HUES64 (cell line): ENCODE measurements at regions not wholly inside any gene's neighbourhood (a gene's known extent, or its start where the extent isn't known, plus 50 kb on each side); places are given as distances from the start of the nearest gene placed in this dataset.

ENCODE experiments used
- H3K27ac ChIP-seq: 2 replicates; pipeline ENCODE4 v1.7.0; 2013; ENCODE audit warnings: low read depth, low read length, inconsistent platforms
- H3K27me3 ChIP-seq: 2 replicates; pipeline ENCODE4 v1.6.1; 2013; ENCODE audit warnings: mild to moderate bottlenecking, low read length; ENCODE audit not compliant: insufficient read depth
- H3K36me3 ChIP-seq: 2 replicates; pipeline ENCODE4 v1.6.1; 2013; ENCODE audit warnings: mild to moderate bottlenecking, low read length; ENCODE audit not compliant: insufficient read depth
- H3K4me1 ChIP-seq: 2 replicates; pipeline ENCODE4 v1.6.1; 2013; ENCODE audit warnings: mild to moderate bottlenecking, low read length, moderate library complexity; ENCODE audit not compliant: insufficient read depth
- H3K4me3 ChIP-seq: 2 replicates; pipeline ENCODE4 v1.5.1; 2013; ENCODE audit warnings: mild to moderate bottlenecking, low read length, moderate library complexity
- H3K9ac ChIP-seq: 2 replicates; pipeline ENCODE4 v1.6.1; 2013; ENCODE audit warnings: mild to moderate bottlenecking, low read depth, low read length
- H3K9me3 ChIP-seq: 2 replicates; pipeline ENCODE4 v1.6.1; 2013; ENCODE audit warnings: low read depth, low read length; ENCODE audit not compliant: insufficient read depth
- WGBS: fragments of 150-250, 120-280 bp; methylation state at CpG from one replicate; pipeline ENCODE4 v1.1.7; 2013; ENCODE audit warnings: missing lambda C conversion rate; 5-methylcytosine and 5-hydroxymethylcytosine counted together

DNA sequence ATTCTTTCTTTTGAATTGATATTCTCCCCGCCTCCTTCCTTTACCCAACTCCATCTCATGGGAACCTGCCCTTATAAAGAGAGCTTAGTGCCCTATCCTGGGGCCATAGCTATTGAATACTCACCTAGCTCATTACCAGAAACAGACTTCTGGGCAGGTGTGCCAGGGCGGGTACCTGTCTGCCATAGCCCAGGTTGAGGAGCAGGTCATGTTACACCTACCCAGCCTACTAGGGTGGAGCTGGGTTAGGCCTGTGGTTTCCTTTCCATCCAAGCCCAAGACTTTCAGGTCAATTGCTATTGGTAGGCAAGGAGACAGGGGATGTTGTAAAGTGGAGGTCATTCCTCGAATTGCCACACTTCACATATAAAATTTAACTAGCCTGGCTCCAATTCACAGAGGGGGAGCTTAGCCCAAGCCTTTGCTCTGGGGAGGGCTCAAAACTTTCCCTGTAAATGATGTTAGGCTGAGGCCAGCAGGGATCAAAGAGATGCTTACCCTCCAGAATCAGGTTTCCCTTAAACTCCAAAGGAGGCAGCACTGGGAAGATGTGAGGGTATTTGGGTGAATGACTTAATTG lies 87.1 kb upstream of the IPO9 start:
- Histone ChIP-seq H3K27me3 (no peaks in the 10 kb centered on the region; the same call in 1 of the 2 replicates), H3K4me3 (0 out of 2 replicates have a peak overlapping the region, but pooled peaks have one; percentile 1), H3K27ac (no peak overlapping the region), H3K9me3 (no peaks in the 10 kb centered on the region), H3K9ac (no peak overlapping the region), H3K4me1 (peaks cover 41% of the 10 kb centered on the region), H3K36me3 (no peaks in the 10 kb centered on the region)
- WGBS = 87% methylated on average over 2 of the region's 3 CpGs

DNA sequence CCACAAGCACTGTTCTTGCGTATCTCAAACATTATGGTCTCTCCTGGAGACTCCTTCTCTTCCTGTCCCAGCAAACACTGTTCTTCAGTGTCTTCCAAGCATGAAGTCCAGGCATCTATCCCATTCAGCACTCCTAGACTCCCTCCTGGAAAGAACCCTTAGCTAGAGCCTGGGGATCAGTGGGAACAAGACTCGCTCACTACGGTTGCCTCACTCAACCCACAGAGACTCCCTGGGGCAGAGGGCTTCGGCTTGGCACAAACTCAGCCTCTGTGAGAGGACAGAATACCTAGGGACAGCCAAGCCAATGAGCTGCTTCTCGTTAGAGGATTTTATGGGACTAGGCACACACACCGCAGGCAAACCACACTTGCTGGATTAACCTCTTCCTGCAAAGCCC lies 86.5 kb upstream of the IPO9 start:
- H3K36me3 ChIP-seq = no peaks in the 10 kb centered on the region; the same call in 1 of the 2 replicates
- H3K9ac ChIP-seq = no peak overlapping the region
- H3K27me3 ChIP-seq = no peaks in the 10 kb centered on the region; the same call in 1 of the 2 replicates
- 86% methylated on average over 5 of the region's 6 CpGs for WGBS
- H3K4me3 ChIP-seq = no peak overlapping the region
- H3K27ac ChIP-seq = no peak overlapping the region
- H3K4me1 ChIP-seq = peaks cover 35% of the 10 kb centered on the region
- no peaks in the 10 kb centered on the region for H3K9me3 ChIP-seq

DNA sequence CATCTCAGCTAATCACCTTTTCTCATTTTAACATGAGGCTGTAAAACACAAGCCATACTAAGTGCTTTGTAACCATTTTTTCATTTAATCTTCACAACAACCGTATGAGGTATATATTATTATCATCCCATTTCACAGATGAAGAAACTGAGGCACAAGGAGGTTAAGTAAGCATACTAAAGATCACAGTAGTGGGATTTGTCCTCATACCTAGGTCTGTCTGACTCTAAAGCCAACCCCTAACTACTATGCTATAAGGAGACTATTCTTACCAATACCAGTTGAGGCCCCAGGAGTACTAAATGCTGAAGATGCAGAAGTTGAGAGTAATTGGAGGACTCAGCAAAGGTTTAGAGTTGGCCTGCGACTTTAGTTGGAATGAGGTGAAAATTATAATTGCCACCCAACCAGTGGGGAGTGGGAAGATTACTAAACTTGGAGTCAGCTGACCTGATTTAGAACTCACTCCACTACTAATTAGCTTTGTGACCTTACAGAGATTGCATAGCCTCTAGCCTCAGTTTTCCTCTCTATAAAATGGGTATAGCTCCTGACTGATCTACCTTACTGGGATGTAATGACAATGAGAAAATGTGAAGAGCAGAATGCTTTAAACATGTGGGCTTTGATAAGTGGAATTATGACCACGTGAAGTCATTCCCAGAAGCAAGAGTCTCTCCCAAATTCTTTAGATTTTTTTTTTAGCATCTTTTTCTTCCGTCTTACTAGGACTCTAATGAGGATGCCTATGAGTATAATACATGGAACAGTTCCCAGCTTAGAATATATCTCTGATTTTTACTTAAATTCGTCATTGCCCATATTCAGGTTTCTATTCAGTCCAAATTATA lies 85.8 kb upstream of the IPO9 start:
- Histone ChIP-seq H3K27ac (no peak overlapping the region), H3K4me3 (no peak overlapping the region), H3K36me3 (no peaks in the 10 kb centered on the region; the same call in 1 of the 2 replicates), H3K9me3 (no peaks in the 10 kb centered on the region), H3K4me1 (peaks cover 35% of the 10 kb centered on the region), H3K27me3 (no peaks in the 10 kb centered on the region; the same call in 1 of the 2 replicates), H3K9ac (no peak overlapping the region)
- WGBS = 93% methylated on average over 3 of the region's 5 CpGs

DNA sequence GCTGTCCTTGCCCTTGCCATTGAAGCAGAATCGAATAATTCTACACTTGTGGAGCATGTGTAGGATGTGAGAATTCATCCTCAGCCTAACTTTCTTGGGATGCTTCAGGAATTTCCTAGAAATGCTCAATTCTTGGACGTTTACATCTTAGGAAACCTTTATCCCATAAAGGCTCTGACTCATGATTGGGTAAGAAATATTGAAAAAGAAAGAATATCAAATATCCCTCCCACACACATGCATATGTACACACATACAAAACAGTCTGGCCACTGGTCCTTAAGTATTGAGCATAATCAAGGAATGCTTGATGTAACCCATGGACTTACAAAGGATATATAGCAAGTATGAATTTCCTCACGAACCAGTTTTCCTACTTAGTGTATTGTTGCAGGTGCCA lies 83.9 kb upstream of the IPO9 start:
- Histone ChIP-seq H3K27me3 (no peaks in the 10 kb centered on the region), H3K9ac (no peak overlapping the region), H3K4me1 (peaks cover 31% of the 10 kb centered on the region), H3K9me3 (no peaks in the 10 kb centered on the region), H3K4me3 (no peak overlapping the region), H3K36me3 (no peaks in the 10 kb centered on the region; the same call in 1 of the 2 replicates), H3K27ac (no peak overlapping the region)
- 86% methylated on average over 3 of the region's 3 CpGs for WGBS

DNA sequence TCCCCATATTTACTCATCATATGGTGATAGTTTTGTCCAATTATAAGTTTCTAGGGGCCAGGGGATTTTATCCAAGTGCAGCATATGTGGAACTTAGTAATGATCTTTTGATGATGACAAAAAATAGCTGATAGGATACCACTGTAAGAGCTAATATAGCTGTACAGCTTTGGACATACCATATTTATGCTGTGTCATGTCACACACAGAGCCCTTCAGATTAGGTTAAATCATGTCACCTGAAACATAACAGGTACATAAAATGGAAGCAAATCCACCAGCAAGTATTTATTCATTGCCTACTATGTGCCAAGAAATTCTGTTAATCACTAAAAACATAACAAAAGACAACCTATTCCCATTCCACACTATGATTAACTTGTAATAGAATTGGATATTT lies 82.8 kb upstream of the IPO9 start:
- no peak overlapping the region for H3K27ac ChIP-seq
- no peak overlapping the region for H3K4me3 ChIP-seq
- H3K4me1 ChIP-seq = peaks cover 40% of the 10 kb centered on the region
- H3K9ac ChIP-seq = no peak overlapping the region
- H3K36me3 ChIP-seq = no peaks in the 10 kb centered on the region; the same call in 1 of the 2 replicates
- H3K9me3 ChIP-seq = no peaks in the 10 kb centered on the region
- no peaks in the 10 kb centered on the region for H3K27me3 ChIP-seq

DNA sequence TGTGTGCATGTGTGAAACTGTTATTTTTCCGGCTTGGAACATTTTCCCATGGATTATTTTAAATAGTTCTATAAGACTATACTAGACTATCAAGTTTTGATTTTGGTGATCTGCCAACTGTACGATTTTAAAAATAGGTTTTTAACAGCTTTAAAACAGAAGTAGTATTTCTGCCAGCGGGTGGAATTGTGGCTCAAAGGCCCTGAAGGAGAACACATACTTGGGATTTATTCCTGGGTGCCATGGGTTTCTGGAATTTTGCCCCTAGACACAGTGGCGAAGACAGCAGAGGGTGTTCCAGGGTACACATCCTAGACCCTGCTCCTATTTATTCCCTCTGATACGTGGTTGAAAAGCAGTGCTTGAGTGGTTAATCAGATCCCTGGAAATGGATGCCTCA lies 81.7 kb upstream of the IPO9 start:
- WGBS = 97% methylated on average over 5 of the region's 5 CpGs
- H3K9ac ChIP-seq = no peak overlapping the region
- no peak overlapping the region for H3K4me3 ChIP-seq
- peaks cover 40% of the 10 kb centered on the region for H3K4me1 ChIP-seq
- H3K27me3 ChIP-seq = no peaks in the 10 kb centered on the region
- no peak overlapping the region for H3K27ac ChIP-seq
- no peaks in the 10 kb centered on the region for H3K9me3 ChIP-seq
- no peaks in the 10 kb centered on the region; the same call in 1 of the 2 replicates for H3K36me3 ChIP-seq

DNA sequence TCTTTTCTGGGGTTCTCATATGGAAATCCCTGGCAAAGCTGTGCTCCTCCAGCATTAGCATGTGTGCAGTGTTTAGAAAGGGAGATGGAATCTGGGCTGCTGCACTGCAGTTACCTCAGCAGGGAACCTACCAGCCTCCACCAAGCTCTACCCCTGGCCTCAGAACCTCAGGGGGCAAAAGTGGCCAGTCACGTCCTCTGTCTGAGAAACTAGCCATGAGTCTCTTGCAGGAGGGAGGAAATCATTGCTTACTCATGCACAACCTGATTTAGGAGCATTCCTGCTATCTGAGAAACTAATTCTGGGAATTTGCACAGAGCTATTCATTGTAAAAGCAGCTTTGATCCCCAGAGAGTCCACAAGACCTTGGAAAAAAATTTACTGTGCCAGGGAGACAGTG lies 80.6 kb upstream of the IPO9 start:
- H3K27me3 ChIP-seq = no peaks in the 10 kb centered on the region
- peak overlapping the region; percentile 15 for H3K27ac ChIP-seq
- 15% methylated on average over 1 of the region's 1 CpG for WGBS
- H3K36me3 ChIP-seq = no peaks in the 10 kb centered on the region; the same call in 1 of the 2 replicates
- peaks cover 46% of the 10 kb centered on the region for H3K4me1 ChIP-seq
- no peak overlapping the region for H3K9ac ChIP-seq
- no peak overlapping the region for H3K4me3 ChIP-seq
- no peaks in the 10 kb centered on the region for H3K9me3 ChIP-seq

DNA sequence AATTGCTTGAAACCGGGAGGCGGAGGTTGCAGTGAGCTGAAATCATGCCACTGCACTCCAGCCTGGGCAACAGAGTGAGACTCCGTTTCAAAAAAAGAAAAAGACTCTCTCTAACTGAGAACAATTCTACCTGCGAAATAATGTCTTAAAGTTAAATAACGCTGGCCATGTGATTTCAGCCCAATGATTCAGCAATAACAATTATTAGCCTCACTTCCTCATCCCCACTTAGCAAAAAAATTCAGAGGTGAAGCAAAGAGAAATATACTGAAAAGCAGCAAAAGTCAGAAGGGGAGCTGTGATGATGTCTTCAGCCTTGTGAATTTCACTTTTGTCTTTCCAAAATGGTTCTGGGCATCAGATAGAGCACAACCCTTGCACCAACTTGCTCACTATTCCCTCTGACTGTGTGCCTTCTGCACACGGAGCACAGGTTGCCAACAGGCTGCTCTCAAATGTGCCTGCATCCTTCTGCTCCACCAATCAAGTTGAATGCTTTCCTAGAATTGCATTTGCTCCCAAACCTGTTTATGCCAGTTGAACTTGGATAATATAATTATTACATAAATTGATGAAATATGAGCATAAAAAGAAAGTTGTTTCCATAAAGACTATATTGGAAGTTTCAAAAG lies 79.8 kb upstream of the IPO9 start:
- no peaks in the 10 kb centered on the region for H3K9me3 ChIP-seq
- H3K36me3 ChIP-seq = no peaks in the 10 kb centered on the region; the same call in 1 of the 2 replicates
- no peak overlapping the region for H3K27ac ChIP-seq
- H3K9ac ChIP-seq = no peak overlapping the region
- H3K4me3 ChIP-seq = no peak overlapping the region
- no peaks in the 10 kb centered on the region for H3K27me3 ChIP-seq
- 94% methylated on average over 6 of the region's 6 CpGs for WGBS
- H3K4me1 ChIP-seq = peaks cover 54% of the 10 kb centered on the region

DNA sequence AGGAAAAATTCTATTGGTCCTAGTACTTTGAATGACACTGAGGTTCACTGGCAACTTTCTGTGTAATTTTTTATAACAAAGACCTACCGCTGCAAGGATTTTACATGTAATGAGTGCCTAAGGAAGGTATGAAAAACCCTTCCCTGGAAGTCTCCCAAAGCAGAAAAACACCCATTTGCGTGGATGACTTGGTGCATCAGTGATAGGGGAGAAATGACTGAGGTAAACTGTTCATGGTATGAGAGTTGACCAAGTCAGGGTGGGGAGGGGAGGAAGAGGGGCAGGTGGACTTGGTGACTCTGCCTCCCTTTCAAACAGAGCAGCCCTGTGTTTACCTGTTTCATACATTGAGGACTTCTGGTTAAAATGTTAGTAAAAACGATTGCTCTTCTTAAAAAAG lies 78.8 kb upstream of the IPO9 start:
- H3K27me3 ChIP-seq = no peaks in the 10 kb centered on the region
- no peaks in the 10 kb centered on the region for H3K9me3 ChIP-seq
- no peaks in the 10 kb centered on the region; the same call in 1 of the 2 replicates for H3K36me3 ChIP-seq
- H3K4me1 ChIP-seq = peaks cover 63% of the 10 kb centered on the region
- 51% methylated on average over 3 of the region's 3 CpGs for WGBS
- H3K4me3 ChIP-seq = no peak overlapping the region
- no peak overlapping the region for H3K9ac ChIP-seq
- no peak overlapping the region for H3K27ac ChIP-seq

DNA sequence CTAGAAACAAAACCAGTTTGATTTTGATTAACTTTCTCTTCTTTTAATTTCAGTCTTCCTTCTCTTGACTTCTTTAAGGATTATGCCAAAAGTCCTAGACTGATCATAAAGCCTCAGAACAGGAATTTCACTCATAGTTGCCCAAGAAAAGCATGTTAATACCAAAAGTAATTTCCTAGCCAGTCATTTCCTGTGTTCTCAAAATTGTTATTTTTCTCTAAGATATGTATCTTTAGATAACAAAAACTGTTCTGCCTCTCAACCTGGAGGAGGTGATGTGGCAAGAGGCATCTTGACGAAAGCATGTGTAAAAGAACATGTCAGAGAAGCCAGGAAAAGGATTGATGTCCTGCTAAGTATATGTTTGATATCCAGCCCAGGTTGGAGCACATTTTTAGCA lies 78.0 kb upstream of the IPO9 start:
- Histone ChIP-seq H3K9me3 (no peaks in the 10 kb centered on the region), H3K9ac (no peak overlapping the region), H3K4me3 (no peak overlapping the region), H3K27me3 (no peaks in the 10 kb centered on the region), H3K36me3 (no peaks in the 10 kb centered on the region; the same call in 1 of the 2 replicates), H3K4me1 (peaks cover 63% of the 10 kb centered on the region), H3K27ac (peak overlapping the region; percentile 15; the same call in 1 of the 2 replicates)
- 87% methylated on average over 1 of the region's 1 CpG for WGBS

DNA sequence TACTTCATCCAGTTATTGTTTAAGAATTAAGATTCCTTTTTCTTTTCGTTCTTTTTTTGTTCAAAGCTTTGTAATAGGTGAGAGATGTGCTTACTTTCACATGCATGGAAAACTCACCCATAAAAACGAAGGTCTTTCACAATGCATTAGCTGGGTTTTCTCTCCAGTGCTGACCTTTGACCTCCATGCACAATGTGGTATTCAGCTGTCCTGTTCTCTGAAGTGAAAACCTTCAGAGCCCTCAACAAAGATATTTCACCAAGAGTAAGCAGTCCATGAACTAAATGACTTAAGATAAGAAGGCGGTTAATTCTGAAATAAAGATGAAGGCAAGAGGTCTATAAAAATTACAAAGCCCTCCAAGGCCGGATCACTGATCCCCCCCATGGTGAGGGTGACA lies 77.1 kb upstream of the IPO9 start:
- Histone ChIP-seq H3K4me1 (peaks cover 63% of the 10 kb centered on the region), H3K27ac (peak overlapping the region; percentile 14; the same call in 1 of the 2 replicates)

More for the DNA sequence above, 77.1 kb upstream of the IPO9 start:
- H3K9ac ChIP-seq = no peak overlapping the region
- no peaks in the 10 kb centered on the region for H3K27me3 ChIP-seq
- H3K36me3 ChIP-seq = no peaks in the 10 kb centered on the region; the same call in 1 of the 2 replicates
- WGBS = 13% methylated on average over 2 of the region's 4 CpGs
- no peak overlapping the region for H3K4me3 ChIP-seq
- H3K9me3 ChIP-seq = no peaks in the 10 kb centered on the region
